ENCODE measurements at regions not wholly inside any gene's neighbourhood (a gene's known extent, or its start where the extent isn't known, plus 50 kb on each side); places are given as distances from the start of the nearest gene placed in this dataset.

GRCh38 chr3:101081999-101082398, 88.8 kb upstream of the ABI3BP start:
- no peak for TF ChIP-seq CTCF (IDR thresholded peaks at IDR 0.05; ENCODE audit: insufficient read depth in 1 of 2, low read depth in 1 of 2, low read length in 1 of 2, severe bottlenecking in 1 of 2, unreplicated experiment in 1 of 2)
- Histone ChIP-seq H3K36me3 (ENCODE audit: control insufficient read depth, insufficient read depth, low read length) (no peaks in the 10 kb centered on the region), H3K4me1 (no peaks in the 10 kb centered on the region), H3K27me3 (replicated peaks; ENCODE audit: control insufficient read depth, insufficient read depth, low read length) (no peaks in the 10 kb centered on the region), H3K9me3 (no peaks in the 10 kb centered on the region), H3K4me3 (ENCODE audit: low read depth, low read length) (no peak overlapping the region)
- H3K27me3 Mint-ChIP-seq (ENCODE audit: insufficient read depth, unreplicated experiment), result no peaks in the 10 kb centered on the region
- DNase-seq, result no peak
- no peak overlapping the region for H3K27ac Mint-ChIP-seq (ENCODE audit: unreplicated experiment)
- no peaks in the 10 kb centered on the region for H3K9me3 Mint-ChIP-seq (ENCODE audit: unreplicated experiment)
- intact Hi-C loops (cut with micrococcal nuclease; ENCODE audit: unreplicated experiment), result no loop called here
- H3K4me1 Mint-ChIP-seq (ENCODE audit: low read depth, unreplicated experiment), result no peaks in the 10 kb centered on the region
- CTCF ChIA-PET, result no interaction called here
- H3K36me3 Mint-ChIP-seq (ENCODE audit: insufficient read depth, unreplicated experiment), result no peaks in the 10 kb centered on the region
- no TSS peak for BruUV-seq (replicated peaks)
- POLR2A ChIA-PET, result no interaction called here
- H3K4me3 Mint-ChIP-seq (ENCODE audit: unreplicated experiment), result no peak overlapping the region

- Mint-ChIP-seq H3K27ac (ENCODE audit: unreplicated experiment) (no peak overlapping the region), H3K36me3 (ENCODE audit: insufficient read depth, unreplicated experiment) (no peaks in the 10 kb centered on the region), H3K27me3 (ENCODE audit: insufficient read depth, unreplicated experiment) (no peaks in the 10 kb centered on the region), H3K9me3 (ENCODE audit: unreplicated experiment) (no peaks in the 10 kb centered on the region), H3K4me3 (ENCODE audit: unreplicated experiment) (no peak overlapping the region), H3K4me1 (ENCODE audit: low read depth, unreplicated experiment) (no peaks in the 10 kb centered on the region)
- no peaks in the 10 kb centered on the region for H3K9me3 ChIP-seq
- intact Hi-C loops (cut with micrococcal nuclease; ENCODE audit: unreplicated experiment), result no loop called here
- H3K4me1 ChIP-seq, result no peaks in the 10 kb centered on the region
- H3K27me3 ChIP-seq (replicated peaks; ENCODE audit: control insufficient read depth, insufficient read depth, low read length), result no peaks in the 10 kb centered on the region
- ChIA-PET CTCF (no interaction called here), POLR2A (no interaction called here)
- no peak for TF ChIP-seq CTCF (IDR thresholded peaks at IDR 0.05; ENCODE audit: insufficient read depth in 1 of 2, low read depth in 1 of 2, low read length in 1 of 2, severe bottlenecking in 1 of 2, unreplicated experiment in 1 of 2)
- H3K36me3 ChIP-seq (ENCODE audit: control insufficient read depth, insufficient read depth, low read length), result no peaks in the 10 kb centered on the region
- no peak overlapping the region for H3K4me3 ChIP-seq (ENCODE audit: low read depth, low read length)
- no peak for DNase-seq
- no TSS peak for BruUV-seq (replicated peaks)
Observed at GRCh38 chr3:101081446-101081845, 88.2 kb upstream of the ABI3BP start.

GRCh38 chr3:101077361-101078011, 84.3 kb upstream of the ABI3BP start:
- BruUV-seq (replicated peaks), result no TSS peak
- H3K27me3 ChIP-seq (replicated peaks; ENCODE audit: control insufficient read depth, insufficient read depth, low read length), result no peaks in the 10 kb centered on the region
- intact Hi-C loops (cut with micrococcal nuclease; ENCODE audit: unreplicated experiment), result loop anchor here (10.0 kb wide), 1 partner anchor 183 kb away; no protein-coding TSS in a partner anchor
- TF ChIP-seq CTCF (IDR thresholded peaks at IDR 0.05; ENCODE audit: insufficient read depth in 1 of 2, low read depth in 1 of 2, low read length in 1 of 2, severe bottlenecking in 1 of 2, unreplicated experiment in 1 of 2), result no peak
- no peak for DNase-seq
- H3K4me3 ChIP-seq (ENCODE audit: low read depth, low read length), result no peak overlapping the region
- no peak overlapping the region for H3K27ac Mint-ChIP-seq (ENCODE audit: unreplicated experiment)
- H3K9me3 ChIP-seq, result no peaks in the 10 kb centered on the region
- POLR2A ChIA-PET, result no interaction called here
- H3K9me3 Mint-ChIP-seq (ENCODE audit: unreplicated experiment), result no peaks in the 10 kb centered on the region
- H3K36me3 Mint-ChIP-seq (ENCODE audit: insufficient read depth, unreplicated experiment), result no peaks in the 10 kb centered on the region
- H3K4me3 Mint-ChIP-seq (ENCODE audit: unreplicated experiment), result no peak overlapping the region
- H3K27me3 Mint-ChIP-seq (ENCODE audit: insufficient read depth, unreplicated experiment), result no peaks in the 10 kb centered on the region
- H3K36me3 ChIP-seq (ENCODE audit: control insufficient read depth, insufficient read depth, low read length), result no peaks in the 10 kb centered on the region
- no peaks in the 10 kb centered on the region for H3K4me1 Mint-ChIP-seq (ENCODE audit: low read depth, unreplicated experiment)
- no peaks in the 10 kb centered on the region for H3K4me1 ChIP-seq
- CTCF ChIA-PET, result no interaction called here

All from Caco-2 (cell line).